ENCODE measurements at regions not wholly inside any gene's neighbourhood (a gene's known extent, or its start where the extent isn't known, plus 50 kb on each side); places are given as distances from the start of the nearest gene placed in this dataset.

GRCh38 chr6:106882138-106882537, 92.4 kb downstream of the CD24 start:
- H3K4ac ChIP-seq (ENCODE audit: low read depth, low read length): no peak overlapping the region
- DNase-seq: no peak
- no peak overlapping the region for H3K14ac ChIP-seq (ENCODE audit: low read length)
- H4K12ac ChIP-seq (ENCODE audit: low read depth, low read length): no peak overlapping the region
- no peak overlapping the region for H4K91ac ChIP-seq (ENCODE audit: low read depth, low read length)
- no peak overlapping the region for H2BK12ac ChIP-seq (ENCODE audit: low read length)
- no peak overlapping the region for H3K4me2 ChIP-seq (ENCODE audit: low read length)
- H2AK5ac ChIP-seq (ENCODE audit: low read length): no peak overlapping the region
- no peak overlapping the region for H3K18ac ChIP-seq (ENCODE audit: low read length)
- H2AFZ ChIP-seq (ENCODE audit: insufficient read depth, low read length, poor library complexity): no peak overlapping the region
- no peak overlapping the region for H3K23ac ChIP-seq (ENCODE audit: low read length)
- no peaks in the 10 kb centered on the region for H3K27me3 ChIP-seq (ENCODE audit: insufficient read depth, low read length)
- H2BK5ac ChIP-seq (ENCODE audit: low read depth, low read length, poor library complexity): no peak overlapping the region
- H3K9ac ChIP-seq (ENCODE audit: low read length): no peak overlapping the region
- peaks cover 0 to 1% of the 10 kb centered on the region in 2 experiments for H3K36me3 ChIP-seq (ENCODE audit: control insufficient read depth in 1 of 2, insufficient read depth in 2 of 2, low read length in 2 of 2)
- H3K79me1 ChIP-seq (ENCODE audit: low read length): peaks cover 2% of the 10 kb centered on the region
- no peak overlapping the region for H3K4me3 ChIP-seq (ENCODE audit: low read depth, low read length)
- H3K27ac ChIP-seq (ENCODE audit: low read depth, low read length): no peak overlapping the region
- H3K79me2 ChIP-seq (ENCODE audit: control insufficient read depth, insufficient read depth, low read length, poor library complexity): no peaks in the 10 kb centered on the region
- H4K8ac ChIP-seq (ENCODE audit: low read depth, low read length): no peak overlapping the region
- H2BK120ac ChIP-seq (ENCODE audit: insufficient read depth, low read length, poor library complexity): no peak overlapping the region
- H3K4me1 ChIP-seq (ENCODE audit: control insufficient read depth in 1 of 2, insufficient read depth in 2 of 2, low read length in 2 of 2): peaks cover 6 to 10% of the 10 kb centered on the region in 2 experiments
- no peaks in the 10 kb centered on the region for H3K9me3 ChIP-seq (ENCODE audit: insufficient read depth, low read depth, low read length)

GRCh38 chr6:106880952-106881351, 93.6 kb downstream of the CD24 start:
- no peak for DNase-seq
- no peaks in the 10 kb centered on the region for H3K27me3 ChIP-seq (ENCODE audit: insufficient read depth, low read length)

GRCh38 chr6:106875782-106876321, 98.7 kb downstream of the CD24 start:
- H3K9me3 ChIP-seq (ENCODE audit: insufficient read depth, low read depth, low read length): peaks cover 6% of the 10 kb centered on the region
- peaks cover 0 to 7% of the 10 kb centered on the region in 2 experiments for H3K4me1 ChIP-seq (ENCODE audit: control insufficient read depth in 1 of 2, insufficient read depth in 2 of 2, low read length in 2 of 2)
- H4K12ac ChIP-seq (ENCODE audit: low read depth, low read length): no peak overlapping the region
- no peak overlapping the region for H3K4ac ChIP-seq (ENCODE audit: low read depth, low read length)
- no peak overlapping the region for H3K9ac ChIP-seq (ENCODE audit: low read length)
- no peak overlapping the region for H2BK12ac ChIP-seq (ENCODE audit: low read length)
- H2AFZ ChIP-seq (ENCODE audit: insufficient read depth, low read length, poor library complexity): no peak overlapping the region
- H3K36me3 ChIP-seq (ENCODE audit: control insufficient read depth in 1 of 2, insufficient read depth in 2 of 2, low read length in 2 of 2): no peaks in the 10 kb centered on the region
- H3K79me2 ChIP-seq (ENCODE audit: control insufficient read depth, insufficient read depth, low read length, poor library complexity): no peaks in the 10 kb centered on the region
- H3K4me2 ChIP-seq (ENCODE audit: low read length): no peak overlapping the region
- H3K79me1 ChIP-seq (ENCODE audit: low read length): peaks cover 3% of the 10 kb centered on the region
- no peak overlapping the region for H3K27ac ChIP-seq (ENCODE audit: low read depth, low read length)
- H3K23ac ChIP-seq (ENCODE audit: low read length): no peak overlapping the region
- no peak overlapping the region for H2AK5ac ChIP-seq (ENCODE audit: low read length)
- no CpG with 5 or more reads among the region's 4 CpGs for WGBS (ENCODE audit: extremely low coverage, insufficient coverage, insufficient read length)
- no peak overlapping the region for H3K4me3 ChIP-seq (ENCODE audit: low read depth, low read length)
- no peak overlapping the region for H3K18ac ChIP-seq (ENCODE audit: low read length)
- H3K14ac ChIP-seq (ENCODE audit: low read length): no peak overlapping the region
- H2BK5ac ChIP-seq (ENCODE audit: low read depth, low read length, poor library complexity): no peak overlapping the region
- no peak overlapping the region for H4K8ac ChIP-seq (ENCODE audit: low read depth, low read length)
- no peak overlapping the region for H4K91ac ChIP-seq (ENCODE audit: low read depth, low read length)
- no peak overlapping the region for H2BK120ac ChIP-seq (ENCODE audit: insufficient read depth, low read length, poor library complexity)
- no peaks in the 10 kb centered on the region for H3K27me3 ChIP-seq (ENCODE audit: insufficient read depth, low read length)
- no peak for DNase-seq

More at GRCh38 chr6:106880952-106881351, 93.6 kb downstream of the CD24 start:
- Histone ChIP-seq H3K4me1 (ENCODE audit: control insufficient read depth in 1 of 2, insufficient read depth in 2 of 2, low read length in 2 of 2) (peaks cover 6% of the 10 kb centered on the region in 2 experiments), H3K4me2 (ENCODE audit: low read length) (no peak overlapping the region), H2AFZ (ENCODE audit: insufficient read depth, low read length, poor library complexity) (no peak overlapping the region), H3K79me2 (ENCODE audit: control insufficient read depth, insufficient read depth, low read length, poor library complexity) (no peaks in the 10 kb centered on the region), H3K14ac (ENCODE audit: low read length) (no peak overlapping the region), H3K4ac (ENCODE audit: low read depth, low read length) (no peak overlapping the region), H4K91ac (ENCODE audit: low read depth, low read length) (no peak overlapping the region), H2BK12ac (ENCODE audit: low read length) (no peak overlapping the region), H2BK120ac (ENCODE audit: insufficient read depth, low read length, poor library complexity) (no peak overlapping the region), H3K79me1 (ENCODE audit: low read length) (peaks cover 2% of the 10 kb centered on the region), H3K36me3 (ENCODE audit: control insufficient read depth in 1 of 2, insufficient read depth in 2 of 2, low read length in 2 of 2) (peaks cover 0 to 1% of the 10 kb centered on the region in 2 experiments), H2AK5ac (ENCODE audit: low read length) (no peak overlapping the region), H3K23ac (ENCODE audit: low read length) (no peak overlapping the region), H3K9ac (ENCODE audit: low read length) (no peak overlapping the region), H3K18ac (ENCODE audit: low read length) (no peak overlapping the region), H3K4me3 (ENCODE audit: low read depth, low read length) (no peak overlapping the region), H4K8ac (ENCODE audit: low read depth, low read length) (no peak overlapping the region), H3K27ac (ENCODE audit: low read depth, low read length) (no peak overlapping the region), H4K12ac (ENCODE audit: low read depth, low read length) (no peak overlapping the region), H2BK5ac (ENCODE audit: low read depth, low read length, poor library complexity) (no peak overlapping the region), H3K9me3 (ENCODE audit: insufficient read depth, low read depth, low read length) (no peaks in the 10 kb centered on the region)
- WGBS (ENCODE audit: extremely low coverage, insufficient coverage, insufficient read length): no CpG with 5 or more reads among the region's 3 CpGs

- Histone ChIP-seq H3K9ac (ENCODE audit: low read length) (no peak overlapping the region), H3K27ac (ENCODE audit: low read depth, low read length) (no peak overlapping the region), H3K4me3 (ENCODE audit: low read depth, low read length) (no peak overlapping the region), H4K91ac (ENCODE audit: low read depth, low read length) (no peak overlapping the region), H3K4me1 (ENCODE audit: control insufficient read depth in 1 of 2, insufficient read depth in 2 of 2, low read length in 2 of 2) (peaks cover 0 to 11% of the 10 kb centered on the region in 2 experiments), H3K36me3 (ENCODE audit: control insufficient read depth in 1 of 2, insufficient read depth in 2 of 2, low read length in 2 of 2) (no peaks in the 10 kb centered on the region), H2BK12ac (ENCODE audit: low read length) (no peak overlapping the region), H3K79me2 (ENCODE audit: control insufficient read depth, insufficient read depth, low read length, poor library complexity) (no peaks in the 10 kb centered on the region), H2AFZ (ENCODE audit: insufficient read depth, low read length, poor library complexity) (no peak overlapping the region), H2BK120ac (ENCODE audit: insufficient read depth, low read length, poor library complexity) (no peak overlapping the region), H3K4ac (ENCODE audit: low read depth, low read length) (no peak overlapping the region), H3K18ac (ENCODE audit: low read length) (no peak overlapping the region), H3K27me3 (ENCODE audit: insufficient read depth, low read length) (no peaks in the 10 kb centered on the region), H2BK5ac (ENCODE audit: low read depth, low read length, poor library complexity) (no peak overlapping the region), H3K9me3 (ENCODE audit: insufficient read depth, low read depth, low read length) (peaks cover 6% of the 10 kb centered on the region), H4K8ac (ENCODE audit: low read depth, low read length) (no peak overlapping the region), H3K4me2 (ENCODE audit: low read length) (no peak overlapping the region), H3K79me1 (ENCODE audit: low read length) (peaks cover 6% of the 10 kb centered on the region), H3K14ac (ENCODE audit: low read length) (no peak overlapping the region), H4K12ac (ENCODE audit: low read depth, low read length) (no peak overlapping the region), H3K23ac (ENCODE audit: low read length) (no peak overlapping the region), H2AK5ac (ENCODE audit: low read length) (no peak overlapping the region)
- no peak for DNase-seq
These were observed 100.0 kb downstream of the CD24 start for GRCh38 chr6:106874481-106874880.
